ENCODE measurements at regions not wholly inside any gene's neighbourhood (a gene's known extent, or its start where the extent isn't known, plus 50 kb on each side); places are given as distances from the start of the nearest gene placed in this dataset.

- DNase-seq (ENCODE audit: insufficient read length, low spot score) (no peak), FAIRE-seq (no peak)
- no peak for TF ChIP-seq POU2F2 (IDR thresholded peaks at IDR 0.05; ENCODE audit: low read depth, low read length)
- no peak for TF ChIP-seq PAX5 (IDR thresholded peaks at IDR 0.05; ENCODE audit: insufficient read depth, low read length, severe bottlenecking)
- no peak for TF ChIP-seq POLR2AphosphoS5 (IDR thresholded peaks at IDR 0.05; ENCODE audit: low read depth, low read length)
- no peak for TF ChIP-seq SPI1 (IDR thresholded peaks at IDR 0.05; ENCODE audit: low read depth, low read length)
These were observed 50.0 kb downstream of the JAKMIP3 start for GRCh38 chr10:132115732-132116131.

DNA sequence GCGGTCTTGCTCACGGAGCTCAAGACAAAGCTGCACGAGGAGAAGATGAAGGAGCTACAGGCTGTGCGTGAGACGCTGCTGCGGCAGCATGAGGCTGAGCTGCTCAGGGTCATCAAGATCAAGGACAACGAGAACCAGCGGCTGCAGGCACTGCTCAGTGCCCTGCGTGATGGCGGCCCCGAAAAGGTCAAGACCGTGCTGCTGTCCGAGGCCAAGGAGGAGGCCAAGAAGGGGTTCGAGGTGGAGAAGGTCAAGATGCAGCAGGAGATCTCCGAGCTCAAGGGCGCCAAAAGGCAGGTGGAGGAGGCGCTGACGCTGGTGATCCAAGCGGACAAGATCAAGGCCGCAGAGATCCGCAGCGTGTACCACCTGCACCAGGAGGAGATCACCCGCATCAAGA, 51.4 kb downstream of the JAKMIP3 start:
- DNase-seq (ENCODE audit: insufficient read length, low spot score) (no peak), FAIRE-seq (no peak)
- TF ChIP-seq SPI1 (IDR thresholded peaks at IDR 0.05; ENCODE audit: low read depth, low read length) (no peak), PAX5 (IDR thresholded peaks at IDR 0.05; ENCODE audit: insufficient read depth, low read length, severe bottlenecking) (no peak), POLR2AphosphoS5 (IDR thresholded peaks at IDR 0.05; ENCODE audit: low read depth, low read length) (no peak), TAF1 (IDR thresholded peaks at IDR 0.05; ENCODE audit: low read depth, low read length) (no peak), POLR2A (IDR thresholded peaks at IDR 0.05; ENCODE audit: low read depth, low read length) (no peak), POU2F2 (IDR thresholded peaks at IDR 0.05; ENCODE audit: low read depth, low read length) (no peak)

- TF ChIP-seq POLR2A (IDR thresholded peaks at IDR 0.05; ENCODE audit: low read depth, low read length), result no peak
- TF ChIP-seq TAF1 (IDR thresholded peaks at IDR 0.05; ENCODE audit: low read depth, low read length), result no peak
- no peak for TF ChIP-seq POLR2AphosphoS5 (IDR thresholded peaks at IDR 0.05; ENCODE audit: low read depth, low read length)
- TF ChIP-seq SPI1 (IDR thresholded peaks at IDR 0.05; ENCODE audit: low read depth, low read length), result no peak
- TF ChIP-seq PAX5 (IDR thresholded peaks at IDR 0.05; ENCODE audit: insufficient read depth, low read length, severe bottlenecking), result no peak
- TF ChIP-seq POU2F2 (IDR thresholded peaks at IDR 0.05; ENCODE audit: low read depth, low read length), result no peak
- DNase-seq (ENCODE audit: insufficient read length, low spot score) (no peak), FAIRE-seq (no peak)
These were observed 52.0 kb downstream of the JAKMIP3 start for GRCh38 chr10:132117636-132118190.

GRCh38 chr10:132118366-132118765, 52.6 kb downstream of the JAKMIP3 start:
- no peak for FAIRE-seq
- no peak for TF ChIP-seq POLR2AphosphoS5 (IDR thresholded peaks at IDR 0.05; ENCODE audit: low read depth, low read length)
- no peak for TF ChIP-seq TAF1 (IDR thresholded peaks at IDR 0.05; ENCODE audit: low read depth, low read length)
- no peak for TF ChIP-seq PAX5 (IDR thresholded peaks at IDR 0.05; ENCODE audit: insufficient read depth, low read length, severe bottlenecking)
- TF ChIP-seq POU2F2 (IDR thresholded peaks at IDR 0.05; ENCODE audit: low read depth, low read length), result no peak
- no peak for TF ChIP-seq POLR2A (IDR thresholded peaks at IDR 0.05; ENCODE audit: low read depth, low read length)
- TF ChIP-seq SPI1 (IDR thresholded peaks at IDR 0.05; ENCODE audit: low read depth, low read length), result no peak
- no peak for DNase-seq (ENCODE audit: insufficient read length, low spot score)

- TF ChIP-seq POU2F2 (IDR thresholded peaks at IDR 0.05; ENCODE audit: low read depth, low read length) (no peak), TAF1 (IDR thresholded peaks at IDR 0.05; ENCODE audit: low read depth, low read length) (no peak), PAX5 (IDR thresholded peaks at IDR 0.05; ENCODE audit: insufficient read depth, low read length, severe bottlenecking) (no peak), SPI1 (IDR thresholded peaks at IDR 0.05; ENCODE audit: low read depth, low read length) (no peak), POLR2A (IDR thresholded peaks at IDR 0.05; ENCODE audit: low read depth, low read length) (no peak), POLR2AphosphoS5 (IDR thresholded peaks at IDR 0.05; ENCODE audit: low read depth, low read length) (no peak)
- FAIRE-seq (no peak), DNase-seq (ENCODE audit: insufficient read length, low spot score) (no peak)
These were observed 54.5 kb downstream of the JAKMIP3 start for GRCh38 chr10:132120200-132120599.

DNA sequence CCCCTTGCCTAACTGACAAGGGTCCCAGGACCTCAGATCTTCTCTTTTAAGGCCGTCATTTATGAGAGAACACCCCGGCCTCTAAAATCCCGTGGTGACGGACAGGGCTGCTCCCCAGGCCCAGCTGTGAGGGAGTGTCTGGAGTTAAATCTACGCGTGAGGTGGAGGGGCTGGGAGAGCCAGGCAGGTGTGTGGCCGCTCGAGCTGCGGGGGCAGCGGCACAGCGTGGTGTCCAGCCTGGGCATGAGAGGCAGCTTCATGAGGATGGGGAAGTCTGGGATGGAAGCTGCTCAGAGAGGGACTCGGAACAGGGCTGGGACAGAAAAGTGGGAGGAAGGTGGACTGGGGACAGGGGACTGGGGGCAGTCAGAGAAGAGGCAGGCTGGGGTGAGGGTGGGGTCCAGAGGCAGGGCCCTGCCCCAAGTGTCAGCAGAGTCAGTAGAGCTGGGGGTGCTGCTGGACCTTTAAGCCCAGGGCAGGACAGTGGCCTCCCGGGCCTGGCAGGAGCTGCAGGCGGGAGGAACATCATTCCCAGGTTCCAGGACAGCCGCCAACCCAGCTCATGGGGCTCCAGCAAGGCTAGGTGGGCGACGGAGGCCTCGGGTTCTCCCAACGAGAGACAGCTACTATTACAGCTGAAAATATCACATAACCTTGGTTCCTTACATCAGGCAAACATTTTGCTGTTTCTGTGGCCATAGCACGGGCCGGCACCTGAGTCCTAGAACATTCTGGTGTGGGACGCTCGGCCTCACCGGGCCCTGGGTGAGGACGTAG, 55.2 kb downstream of the JAKMIP3 start:
- FAIRE-seq (no peak), DNase-seq (ENCODE audit: insufficient read length, low spot score) (no peak)
- no peak for TF ChIP-seq TAF1 (IDR thresholded peaks at IDR 0.05; ENCODE audit: low read depth, low read length)
- no peak for TF ChIP-seq SPI1 (IDR thresholded peaks at IDR 0.05; ENCODE audit: low read depth, low read length)
- no peak for TF ChIP-seq PAX5 (IDR thresholded peaks at IDR 0.05; ENCODE audit: insufficient read depth, low read length, severe bottlenecking)
- no peak for TF ChIP-seq POU2F2 (IDR thresholded peaks at IDR 0.05; ENCODE audit: low read depth, low read length)
- TF ChIP-seq POLR2AphosphoS5 (IDR thresholded peaks at IDR 0.05; ENCODE audit: low read depth, low read length), result no peak
- TF ChIP-seq POLR2A (IDR thresholded peaks at IDR 0.05; ENCODE audit: low read depth, low read length), result no peak

DNA sequence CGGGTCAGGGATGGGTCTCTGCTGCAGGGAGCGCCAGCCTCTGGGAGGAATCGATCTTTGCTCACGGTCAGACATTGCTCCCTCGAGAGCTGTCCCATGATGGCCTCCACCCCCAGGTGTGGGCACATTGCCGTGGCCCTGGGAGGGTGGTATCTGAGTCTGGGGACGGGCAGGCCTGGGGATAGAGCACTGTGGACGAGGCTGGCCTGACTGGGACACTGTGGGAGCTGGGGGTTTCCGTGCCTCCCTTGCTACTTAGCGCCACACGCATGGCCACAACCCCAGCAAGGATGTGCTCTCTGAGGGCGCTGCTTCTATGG, 55.7 kb downstream of the JAKMIP3 start:
- TF ChIP-seq POLR2A (IDR thresholded peaks at IDR 0.05; ENCODE audit: low read depth, low read length), result no peak
- no peak for TF ChIP-seq PAX5 (IDR thresholded peaks at IDR 0.05; ENCODE audit: insufficient read depth, low read length, severe bottlenecking)
- no peak for TF ChIP-seq POLR2AphosphoS5 (IDR thresholded peaks at IDR 0.05; ENCODE audit: low read depth, low read length)
- TF ChIP-seq SPI1 (IDR thresholded peaks at IDR 0.05; ENCODE audit: low read depth, low read length), result no peak
- TF ChIP-seq TAF1 (IDR thresholded peaks at IDR 0.05; ENCODE audit: low read depth, low read length), result no peak
- TF ChIP-seq POU2F2 (IDR thresholded peaks at IDR 0.05; ENCODE audit: low read depth, low read length), result no peak
- FAIRE-seq, result no peak
- no peak for DNase-seq (ENCODE audit: insufficient read length, low spot score)

- FAIRE-seq (no peak), DNase-seq (ENCODE audit: insufficient read length, low spot score) (no peak)
- TF ChIP-seq POLR2AphosphoS5 (IDR thresholded peaks at IDR 0.05; ENCODE audit: low read depth, low read length) (no peak), TAF1 (IDR thresholded peaks at IDR 0.05; ENCODE audit: low read depth, low read length) (no peak), PAX5 (IDR thresholded peaks at IDR 0.05; ENCODE audit: insufficient read depth, low read length, severe bottlenecking) (no peak), POLR2A (IDR thresholded peaks at IDR 0.05; ENCODE audit: low read depth, low read length) (no peak), SPI1 (IDR thresholded peaks at IDR 0.05; ENCODE audit: low read depth, low read length) (no peak), POU2F2 (IDR thresholded peaks at IDR 0.05; ENCODE audit: low read depth, low read length) (no peak)
These were observed 56.5 kb downstream of the JAKMIP3 start for GRCh38 chr10:132122097-132122861.

GRCh38 chr10:132122939-132123445, 57.2 kb downstream of the JAKMIP3 start:
- TF ChIP-seq SPI1 (IDR thresholded peaks at IDR 0.05; ENCODE audit: low read depth, low read length), result no peak
- TF ChIP-seq POLR2AphosphoS5 (IDR thresholded peaks at IDR 0.05; ENCODE audit: low read depth, low read length), result no peak
- no peak for TF ChIP-seq TAF1 (IDR thresholded peaks at IDR 0.05; ENCODE audit: low read depth, low read length)
- no peak for TF ChIP-seq POLR2A (IDR thresholded peaks at IDR 0.05; ENCODE audit: low read depth, low read length)
- TF ChIP-seq POU2F2 (IDR thresholded peaks at IDR 0.05; ENCODE audit: low read depth, low read length), result no peak
- no peak for TF ChIP-seq PAX5 (IDR thresholded peaks at IDR 0.05; ENCODE audit: insufficient read depth, low read length, severe bottlenecking)
- FAIRE-seq (no peak), DNase-seq (ENCODE audit: insufficient read length, low spot score) (no peak)
